Activated naive CD4-positive, alpha-beta T cell treated with anti-CD3 and anti-CD28 coated beads for 36 hours (primary cell): ENCODE measurements at regions not wholly inside any gene's neighbourhood (a gene's known extent, or its start where the extent isn't known, plus 50 kb on each side); places are given as distances from the start of the nearest gene placed in this dataset.

ENCODE experiments used
- CTCF ChIA-PET: fragments of 350-600 bp; sonication (Branson Sonifier 250); formaldehyde crosslinking; loops from one replicate; lab custom pipeline; 2021; ENCODE audit warnings: antibody characterized with exemption; lab: Charles Lee
- DNase-seq: peaks from one replicate; pipeline ENCODE4 v3.0.0-alpha.2; 2020
- H3K27ac Mint-ChIP-seq: one replicate; pipeline ENCODE4 v1.8.0; 2021; ENCODE audit warnings: mild to moderate bottlenecking, mixed read lengths
- H3K27me3 Mint-ChIP-seq: one replicate; pipeline ENCODE4 v1.8.0; 2021; ENCODE audit warnings: low read depth, mixed read lengths
- H3K36me3 Mint-ChIP-seq: one replicate; pipeline ENCODE4 v1.8.0; 2021; ENCODE audit warnings: low read depth, mixed read lengths
- H3K4me1 Mint-ChIP-seq: one replicate; pipeline ENCODE4 v1.8.0; 2021; ENCODE audit warnings: low read depth, mixed read lengths
- H3K4me3 Mint-ChIP-seq: one replicate; pipeline ENCODE4 v1.8.0; 2021; ENCODE audit warnings: mild to moderate bottlenecking, moderate library complexity, mixed read lengths
- H3K9me3 Mint-ChIP-seq: one replicate; pipeline ENCODE4 v1.8.0; 2021; ENCODE audit warnings: mixed read lengths
- intact Hi-C: fragments of 100-400 bp; cut with micrococcal nuclease; formaldehyde crosslinking; loops from one replicate; pipeline ENCODE4 v1.15.1; 2023

DNA sequence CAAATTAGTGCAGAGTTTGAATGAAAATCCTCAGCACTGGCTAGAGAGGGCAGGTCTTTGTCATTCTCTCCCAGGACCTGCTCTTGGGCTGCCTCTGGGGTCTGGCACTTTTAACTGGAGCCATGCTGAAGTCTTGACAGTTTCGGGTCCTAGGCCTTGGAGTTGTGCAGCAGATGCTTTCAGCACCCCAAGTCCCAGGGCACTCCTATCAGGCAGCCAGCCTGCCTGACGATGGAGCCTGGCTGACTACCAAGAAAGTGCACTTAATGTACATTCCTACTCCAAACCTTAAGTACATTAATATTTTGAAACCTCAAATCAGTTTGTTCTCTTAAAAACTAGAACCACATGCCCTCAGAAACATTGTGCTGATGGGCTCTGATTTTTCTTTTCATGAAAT is 69.3 kb upstream of the CXCL14 start:
- no peaks in the 10 kb centered on the region for H3K36me3 Mint-ChIP-seq
- no peak overlapping the region for H3K4me3 Mint-ChIP-seq
- no peak overlapping the region for H3K27ac Mint-ChIP-seq
- peaks cover 2% of the 10 kb centered on the region for H3K27me3 Mint-ChIP-seq
- no peaks in the 10 kb centered on the region for H3K4me1 Mint-ChIP-seq
- no peak for DNase-seq
- no peaks in the 10 kb centered on the region for H3K9me3 Mint-ChIP-seq
- intact Hi-C loops = no loop called here
- CTCF ChIA-PET = no interaction called here

DNA sequence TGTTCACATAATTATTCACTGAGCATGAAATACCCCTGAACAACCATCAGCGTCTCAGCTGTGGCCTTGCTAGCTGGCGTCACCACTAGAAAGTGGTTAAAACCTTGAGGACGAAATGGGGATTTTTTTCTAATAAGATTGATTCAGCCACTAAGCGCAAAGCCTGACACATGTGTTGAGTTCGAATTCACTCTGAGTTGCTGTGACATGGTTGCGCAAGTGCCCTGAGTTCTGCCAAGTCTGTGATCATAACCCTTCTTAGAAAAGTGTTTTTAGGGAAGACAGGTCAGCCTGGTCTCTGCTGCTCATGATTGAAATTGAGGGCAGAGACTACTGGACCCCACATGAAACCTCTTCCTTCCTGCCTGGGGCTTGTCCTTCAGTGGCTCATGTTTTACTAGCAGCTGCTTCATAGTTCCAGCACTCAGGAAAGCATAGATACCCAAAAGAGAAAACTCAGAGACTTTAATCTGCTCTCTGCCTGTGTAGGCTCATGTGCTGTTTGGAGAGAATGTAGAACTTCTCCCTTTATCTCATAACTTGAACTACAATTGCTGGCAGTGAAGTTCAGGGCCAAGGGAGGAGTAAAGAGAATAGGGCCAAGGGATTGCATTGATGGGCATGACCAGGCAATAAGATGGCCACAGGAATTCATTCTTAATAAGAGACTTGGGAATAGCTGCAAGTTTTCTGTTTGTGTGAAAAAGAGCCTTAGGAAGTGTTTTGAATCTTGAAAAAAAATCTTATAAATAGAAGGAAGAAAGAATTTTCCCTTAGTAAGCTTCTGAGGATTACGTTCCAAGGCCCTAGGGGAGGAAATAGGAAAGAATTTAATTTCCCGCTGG is 66.8 kb upstream of the CXCL14 start:
- no peak overlapping the region for H3K4me3 Mint-ChIP-seq
- CTCF ChIA-PET = interaction anchor here (0.6 kb wide), 1 partner anchor 36 kb away, joined by 3 read pairs; no protein-coding TSS in a partner anchor
- no peaks in the 10 kb centered on the region for H3K4me1 Mint-ChIP-seq
- no peaks in the 10 kb centered on the region for H3K9me3 Mint-ChIP-seq
- intact Hi-C loops = no loop called here
- no peak for DNase-seq
- H3K36me3 Mint-ChIP-seq = no peaks in the 10 kb centered on the region
- no peak overlapping the region for H3K27ac Mint-ChIP-seq
- peaks cover 2% of the 10 kb centered on the region for H3K27me3 Mint-ChIP-seq

DNA sequence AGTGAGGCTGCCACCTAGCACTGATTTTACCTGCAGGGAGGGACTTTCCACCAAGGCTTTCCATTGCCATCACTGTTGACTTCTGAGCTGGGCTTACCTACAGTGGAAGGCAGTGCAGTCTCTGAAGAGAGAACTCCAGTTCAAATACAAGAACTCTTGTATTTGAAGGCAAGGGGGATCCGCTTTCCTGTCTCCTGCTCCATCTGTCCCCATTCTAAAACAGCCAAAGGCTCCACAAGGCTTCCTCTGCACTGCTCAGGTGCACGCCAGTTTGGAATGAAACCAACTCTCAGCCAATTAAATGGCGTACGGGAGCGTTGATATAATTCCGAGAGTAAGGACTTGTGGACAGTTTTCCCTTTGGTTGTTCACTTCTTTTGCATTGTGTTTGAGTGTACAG is 66.0 kb upstream of the CXCL14 start:
- H3K4me3 Mint-ChIP-seq = no peak overlapping the region
- H3K27ac Mint-ChIP-seq = no peak overlapping the region
- DNase-seq = no peak
- CTCF ChIA-PET = no interaction called here
- intact Hi-C loops = no loop called here
- no peaks in the 10 kb centered on the region for H3K36me3 Mint-ChIP-seq
- H3K27me3 Mint-ChIP-seq = peaks cover 2% of the 10 kb centered on the region
- H3K9me3 Mint-ChIP-seq = no peaks in the 10 kb centered on the region
- H3K4me1 Mint-ChIP-seq = no peaks in the 10 kb centered on the region

DNA sequence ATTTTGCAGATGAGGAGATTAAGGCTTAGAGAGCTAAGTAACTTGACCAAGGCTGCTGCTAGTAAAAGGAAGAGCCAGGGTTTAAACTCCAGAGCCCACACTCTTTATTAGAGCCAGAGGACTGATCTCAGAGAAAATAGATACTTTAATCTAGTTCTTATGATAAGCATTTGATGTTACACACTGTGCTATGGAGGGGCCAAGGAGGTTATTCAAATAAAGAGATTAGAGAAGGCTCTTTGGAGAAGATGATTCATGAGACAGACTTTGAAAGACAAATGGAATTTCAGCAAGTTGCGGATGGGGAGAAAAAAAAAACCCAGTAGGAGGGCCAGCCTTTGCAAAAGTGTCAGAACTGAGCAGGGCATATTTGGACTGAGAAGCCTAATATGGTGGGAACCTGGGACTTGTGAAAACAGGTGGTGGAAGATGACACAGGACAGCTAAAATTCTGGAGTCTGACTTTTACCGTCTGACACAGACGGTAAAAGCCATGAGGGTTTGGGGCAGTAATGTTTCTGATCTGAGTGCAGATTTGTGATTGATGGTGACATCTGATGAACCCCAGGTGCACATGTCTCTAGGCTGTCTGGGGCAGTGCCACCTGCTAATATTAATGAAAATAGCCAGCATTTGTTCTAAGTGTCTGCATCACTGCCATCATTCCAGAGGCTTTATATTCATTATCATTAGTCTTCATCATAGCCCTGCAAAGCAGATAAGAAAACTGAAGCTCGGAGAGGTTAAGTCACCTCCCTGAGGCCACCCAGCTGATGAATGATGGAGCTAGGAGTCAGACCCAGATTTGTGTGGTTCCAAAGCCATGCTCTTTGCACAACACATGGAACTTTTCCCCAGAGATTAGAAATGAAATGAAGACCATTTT is 65.3 kb upstream of the CXCL14 start:
- Mint-ChIP-seq H3K27me3 (peaks cover 5% of the 10 kb centered on the region), H3K9me3 (no peaks in the 10 kb centered on the region)
- CTCF ChIA-PET = no interaction called here

DNA sequence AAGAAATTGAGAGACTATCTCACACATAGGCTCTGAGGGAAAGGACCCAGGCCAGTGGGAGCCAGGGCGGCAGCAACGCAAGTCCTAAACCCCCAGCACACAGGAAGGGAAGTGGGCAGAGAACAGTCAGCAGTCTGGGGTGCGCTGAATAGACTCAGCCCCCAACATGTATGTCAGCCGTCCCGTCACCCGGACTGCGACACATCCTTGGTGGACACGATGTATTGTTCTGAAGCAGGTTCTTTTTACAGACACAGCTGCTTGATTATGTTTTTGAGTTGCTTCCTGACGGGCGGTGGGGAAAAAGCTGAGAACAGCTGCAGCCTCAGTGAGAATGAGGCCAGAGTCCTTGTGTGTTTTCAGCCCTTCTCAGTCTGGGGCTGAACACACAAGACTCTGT is 64.1 kb upstream of the CXCL14 start:
- Mint-ChIP-seq H3K4me3 (no peak overlapping the region), H3K27me3 (peaks cover 8% of the 10 kb centered on the region), H3K36me3 (no peaks in the 10 kb centered on the region), H3K4me1 (no peaks in the 10 kb centered on the region), H3K27ac (no peak overlapping the region), H3K9me3 (no peaks in the 10 kb centered on the region)
- no peak for DNase-seq
- CTCF ChIA-PET = no interaction called here
- intact Hi-C loops = no loop called here

More for the DNA sequence above, 65.3 kb upstream of the CXCL14 start:
- DNase-seq = no peak
- H3K36me3 Mint-ChIP-seq = no peaks in the 10 kb centered on the region
- intact Hi-C loops = no loop called here
- H3K27ac Mint-ChIP-seq = no peak overlapping the region
- H3K4me1 Mint-ChIP-seq = no peaks in the 10 kb centered on the region
- H3K4me3 Mint-ChIP-seq = no peak overlapping the region

DNA sequence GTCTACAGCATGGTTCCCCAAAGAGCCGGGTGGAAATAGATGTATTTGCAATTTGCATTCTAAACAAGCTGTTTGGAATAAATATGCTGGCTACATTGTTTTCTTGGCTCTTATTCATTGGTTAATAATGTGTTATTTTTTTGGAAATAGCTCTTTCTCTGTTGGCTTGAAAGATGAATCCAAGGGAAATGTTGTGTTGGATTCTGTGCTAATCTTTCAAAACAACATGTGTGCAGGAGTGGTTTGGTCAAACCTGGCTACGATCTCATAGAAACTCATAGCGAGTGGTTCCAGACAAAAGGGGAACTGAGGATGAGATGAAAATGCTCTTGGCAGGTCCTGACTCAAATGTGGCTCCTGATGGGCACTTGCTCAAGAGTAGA is 63.7 kb upstream of the CXCL14 start:
- CTCF ChIA-PET = interaction anchor here (0.6 kb wide), 1 partner anchor 69 kb away, joined by 3 read pairs; no protein-coding TSS in a partner anchor

DNA sequence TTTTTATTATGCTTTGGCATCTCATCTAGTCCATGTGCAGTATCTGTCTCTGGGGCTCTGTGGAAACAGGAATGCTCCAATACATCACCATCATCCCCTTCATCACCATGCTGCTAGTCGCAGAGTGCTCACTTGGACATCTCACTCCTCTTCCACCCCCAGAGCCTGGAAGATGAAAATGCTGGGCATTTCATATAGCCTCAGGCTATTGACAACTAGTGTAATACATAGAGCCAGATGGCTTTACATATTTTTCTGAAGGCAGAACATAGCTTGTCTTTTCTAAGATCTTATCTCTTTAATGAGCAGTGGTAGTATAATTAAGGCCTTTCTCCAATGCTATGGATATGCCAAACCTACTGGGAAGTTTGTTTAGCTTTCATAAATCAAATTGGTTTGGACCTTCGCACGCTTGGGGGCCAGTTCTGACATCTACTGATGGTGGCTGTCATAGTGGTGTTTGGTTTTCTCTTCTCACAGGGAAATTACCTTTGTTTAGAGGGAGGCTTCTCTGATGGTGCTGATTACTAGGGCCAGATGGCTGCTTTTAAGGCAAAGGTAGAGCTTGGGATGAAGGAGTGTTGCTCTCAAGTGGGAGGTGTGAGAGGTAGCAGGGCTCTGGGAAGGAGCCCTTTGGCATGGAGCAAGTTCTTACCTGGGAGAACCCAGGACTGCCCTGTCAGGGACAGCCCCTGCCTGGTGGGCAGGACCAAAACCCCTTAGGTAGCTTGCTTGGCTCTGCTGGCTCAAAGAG is 63.1 kb upstream of the CXCL14 start:
- no peak overlapping the region for H3K27ac Mint-ChIP-seq
- peaks cover 8% of the 10 kb centered on the region for H3K27me3 Mint-ChIP-seq
- CTCF ChIA-PET = interaction anchor here (0.6 kb wide), 1 partner anchor 68 kb away, joined by 3 read pairs; no protein-coding TSS in a partner anchor
- intact Hi-C loops = no loop called here
- no peaks in the 10 kb centered on the region for H3K36me3 Mint-ChIP-seq
- H3K4me1 Mint-ChIP-seq = no peaks in the 10 kb centered on the region
- H3K4me3 Mint-ChIP-seq = no peak overlapping the region
- no peaks in the 10 kb centered on the region for H3K9me3 Mint-ChIP-seq
- DNase-seq = no peak

More for the DNA sequence above, 63.7 kb upstream of the CXCL14 start:
- Mint-ChIP-seq H3K27ac (no peak overlapping the region), H3K4me1 (no peaks in the 10 kb centered on the region), H3K4me3 (no peak overlapping the region), H3K27me3 (peaks cover 8% of the 10 kb centered on the region), H3K36me3 (no peaks in the 10 kb centered on the region), H3K9me3 (no peaks in the 10 kb centered on the region)
- no peak for DNase-seq
- intact Hi-C loops = no loop called here

DNA sequence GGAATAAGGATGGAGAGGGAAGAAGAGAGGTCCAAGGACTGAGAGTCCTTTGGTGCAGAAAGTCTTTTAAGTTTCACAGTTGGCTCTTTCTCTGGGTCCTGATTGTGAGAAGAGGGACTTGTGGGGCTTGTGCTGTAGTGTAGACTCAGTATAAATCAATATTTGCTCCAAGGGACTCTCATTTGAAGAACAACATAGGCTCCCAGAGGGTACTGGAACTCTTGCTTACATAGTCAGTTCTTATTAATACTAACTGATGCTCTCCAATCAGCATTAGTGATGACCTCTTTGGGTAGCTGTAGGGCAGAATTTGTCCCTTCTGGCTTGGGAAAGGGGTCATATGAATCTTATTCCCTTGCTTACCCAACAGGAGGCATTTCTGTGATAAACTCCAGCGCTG is 62.5 kb upstream of the CXCL14 start:
- CTCF ChIA-PET = interaction anchor here (1.0 kb wide), 1 partner anchor 21 kb away, joined by 3 read pairs; no protein-coding TSS in a partner anchor
- intact Hi-C loops = no loop called here
- Mint-ChIP-seq H3K36me3 (no peaks in the 10 kb centered on the region), H3K9me3 (no peaks in the 10 kb centered on the region), H3K4me1 (no peaks in the 10 kb centered on the region), H3K27me3 (peaks cover 8% of the 10 kb centered on the region), H3K4me3 (no peak overlapping the region), H3K27ac (no peak overlapping the region)
- no peak for DNase-seq

DNA sequence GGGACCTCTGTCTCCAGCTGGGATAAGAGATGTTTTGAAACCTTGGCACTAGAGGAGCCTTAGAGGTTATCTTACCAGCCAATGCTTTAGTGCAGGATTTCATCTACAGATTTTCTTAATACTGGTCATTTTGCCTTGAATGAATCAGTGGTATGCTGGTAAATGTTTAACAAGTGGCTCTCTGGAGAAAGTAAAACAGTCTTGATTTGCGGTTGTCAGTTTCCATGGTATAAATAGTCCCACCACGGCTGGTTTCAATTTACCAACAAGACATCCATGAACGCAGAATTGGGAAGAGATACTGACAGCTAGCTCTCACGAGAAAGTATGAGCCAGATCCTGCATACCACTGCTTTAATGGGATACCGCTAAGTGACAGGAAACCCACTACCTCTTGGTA is 56.7 kb upstream of the CXCL14 start:
- no peak for DNase-seq
- Mint-ChIP-seq H3K9me3 (no peaks in the 10 kb centered on the region), H3K27ac (no peak overlapping the region), H3K27me3 (peaks cover 9% of the 10 kb centered on the region), H3K36me3 (no peaks in the 10 kb centered on the region), H3K4me1 (no peaks in the 10 kb centered on the region), H3K4me3 (no peak overlapping the region)
- CTCF ChIA-PET = no interaction called here
- intact Hi-C loops = no loop called here

DNA sequence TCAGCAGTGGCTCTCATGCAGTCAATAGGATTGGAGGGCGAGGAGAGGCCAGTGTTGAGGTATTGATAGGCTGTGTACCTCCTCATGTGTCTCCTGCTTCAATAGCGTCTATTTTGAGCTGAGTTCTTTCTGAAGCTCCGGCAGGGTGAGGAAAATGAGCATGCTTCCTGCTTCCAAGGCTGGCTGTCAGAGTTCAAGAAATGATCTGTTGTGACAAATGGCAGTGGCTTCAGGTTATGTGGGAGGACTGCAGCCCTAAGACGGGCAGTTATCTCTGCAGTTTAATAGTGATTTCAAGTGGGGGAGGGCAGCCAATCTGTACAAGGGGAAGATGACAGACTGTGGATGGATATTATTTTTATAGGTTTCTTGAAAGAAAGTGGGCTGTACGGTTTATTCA is 54.0 kb upstream of the CXCL14 start:
- H3K4me1 Mint-ChIP-seq = no peaks in the 10 kb centered on the region
- no peak overlapping the region for H3K4me3 Mint-ChIP-seq
- CTCF ChIA-PET = no interaction called here
- no peak overlapping the region for H3K27ac Mint-ChIP-seq
- DNase-seq = no peak
- H3K9me3 Mint-ChIP-seq = no peaks in the 10 kb centered on the region
- no peaks in the 10 kb centered on the region for H3K36me3 Mint-ChIP-seq
- intact Hi-C loops = no loop called here
- peaks cover 4% of the 10 kb centered on the region for H3K27me3 Mint-ChIP-seq

DNA sequence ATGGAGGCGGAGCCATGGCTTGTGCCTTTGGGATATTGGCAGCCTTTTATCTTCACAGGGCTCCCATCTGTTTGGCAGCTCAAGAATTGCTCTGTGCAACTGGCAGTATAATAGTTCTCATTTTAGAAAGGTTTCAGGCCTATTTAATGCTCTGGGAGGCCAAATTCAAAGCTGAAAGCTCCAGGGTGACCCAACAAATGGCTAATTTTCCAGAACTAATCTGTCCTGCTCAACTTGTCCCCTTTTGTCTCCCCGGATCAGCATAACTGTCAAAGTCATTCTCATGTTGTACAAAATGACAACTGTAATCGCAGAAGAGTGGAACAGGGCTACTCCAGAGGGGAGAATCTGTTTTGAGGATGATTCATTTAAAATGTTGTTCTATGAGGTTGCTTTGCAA is 52.6 kb upstream of the CXCL14 start:
- Mint-ChIP-seq H3K27ac (no peak overlapping the region), H3K36me3 (no peaks in the 10 kb centered on the region), H3K4me3 (no peak overlapping the region), H3K9me3 (no peaks in the 10 kb centered on the region), H3K4me1 (no peaks in the 10 kb centered on the region), H3K27me3 (peaks cover 4% of the 10 kb centered on the region)
- intact Hi-C loops = no loop called here
- CTCF ChIA-PET = no interaction called here
- DNase-seq = no peak

DNA sequence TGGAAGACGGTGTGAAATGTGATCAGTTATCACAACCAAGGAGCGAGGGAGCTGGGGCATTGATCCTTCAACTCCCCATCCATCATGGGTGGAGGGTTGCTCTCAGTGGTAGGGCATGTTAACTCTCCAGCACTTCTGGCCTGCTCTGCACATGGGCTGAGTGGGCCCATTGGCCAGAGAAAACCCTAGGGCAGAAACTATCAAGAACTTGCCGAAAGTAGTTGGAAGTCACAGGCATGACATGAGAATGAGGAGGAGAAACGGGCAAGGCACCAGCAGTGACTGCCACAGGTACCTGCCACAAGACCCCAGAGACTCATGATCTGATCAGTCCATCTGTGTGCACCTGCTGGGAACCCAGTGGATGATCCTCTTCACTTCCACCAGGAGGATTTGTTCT is 50.9 kb upstream of the CXCL14 start:
- H3K9me3 Mint-ChIP-seq = no peaks in the 10 kb centered on the region
- H3K4me3 Mint-ChIP-seq = no peak overlapping the region
- H3K4me1 Mint-ChIP-seq = no peaks in the 10 kb centered on the region
- H3K27me3 Mint-ChIP-seq = peaks cover 6% of the 10 kb centered on the region
- CTCF ChIA-PET = no interaction called here
- intact Hi-C loops = no loop called here
- no peak overlapping the region for H3K27ac Mint-ChIP-seq
- no peak for DNase-seq
- no peaks in the 10 kb centered on the region for H3K36me3 Mint-ChIP-seq
